HCT116 (cell line): ENCODE measurements at regions not wholly inside any gene's neighbourhood (a gene's known extent, or its start where the extent isn't known, plus 50 kb on each side); places are given as distances from the start of the nearest gene placed in this dataset.

Experiments used
- ATAC-seq: fragments of 200-7000 bp; cut with Tn5 transposase; 2 replicates; pipeline ENCODE4 v1.9.1; 2020; ENCODE audit warnings: mild to moderate bottlenecking, moderate library complexity
- BruUV-seq: library from RNA; stranded (reverse); fragments of 400-500 nt; replicated peaks from 2 replicates; lab custom pipeline; 2021; lab: Mats Ljungman, UMichigan
- CTCF ChIA-PET: fragments of 300-600 bp; sonication (Branson Sonifier 250); formaldehyde crosslinking; loops from one replicate; lab custom pipeline; 2021; ENCODE audit warnings: antibody characterized with exemption; lab: Charles Lee
- POLR2A ChIA-PET: fragments of 300-600, 350-600 bp; sonication (Branson Sonifier 250); formaldehyde crosslinking; loops from one replicate; lab custom pipeline; 2021; ENCODE audit warnings: antibody characterized with exemption; lab: Charles Lee
- RAD21 ChIA-PET, 2 experiments: fragments of 300-600 bp; sonication (Branson Sonifier 250); formaldehyde crosslinking; loops; one replicate each; lab custom pipeline; 2023; ENCODE audit warnings: low total read pairs in 2 of 2; ENCODE audit not compliant: uncharacterized antibody in 2 of 2, unreplicated experiment in 2 of 2, low non-redundant PET in 1 of 2; lab: Charles Lee
- DNase-seq: peaks from one replicate; pipeline ENCODE4 v3.0.0-alpha.2; 2010; ENCODE audit warnings: low read depth, low spot score
- H2AFZ ChIP-seq: fragments of 200-600 bp; shearing (Covaris generic), sonication (generic); 2 replicates; pipeline ENCODE4 v1.6.1; 2017; ENCODE audit warnings: low read depth, mixed run types, mixed read lengths, antibody characterized with exemption, low read length; ENCODE audit not compliant: poor library complexity, severe bottlenecking
- H3K27ac ChIP-seq: 2 replicates; pipeline ENCODE4 v1.5.1; 2012; ENCODE audit warnings: low read depth, low read length
- H3K27me3 ChIP-seq: fragments of 200-600 bp; sonication (generic); 2 replicates; pipeline ENCODE4 v1.6.1; 2016; ENCODE audit warnings: mixed run types, low read length, mixed read lengths; ENCODE audit not compliant: insufficient read depth
- H3K36me3 ChIP-seq, 2 experiments: fragments of 200-500 bp in 1 of 2; fragments of 200-600 bp in 1 of 2; sonication (Bioruptor generic) in 1 of 2; sonication (generic) in 1 of 2; 2 replicates each; pipeline versions ENCODE4 v1.5.1 to v1.6.1; 2014 to 2016; ENCODE audit warnings: low read length in 2 of 2, inconsistent platforms in 1 of 2, mixed read lengths in 1 of 2, mixed run types in 1 of 2; ENCODE audit not compliant: insufficient read depth in 2 of 2, control insufficient read depth in 1 of 2
- H3K4me1 ChIP-seq, 2 experiments: fragments of 200-600 bp in 1 of 2; sonication (generic) in 1 of 2; 2 replicates each; pipeline versions ENCODE4 v1.5.1 to v1.6.1; 2012 to 2017; ENCODE audit warnings: low read length in 2 of 2, inconsistent platforms in 1 of 2, mild to moderate bottlenecking in 1 of 2, mixed read lengths in 1 of 2, mixed run types in 1 of 2, moderate library complexity in 1 of 2; ENCODE audit not compliant: insufficient read depth in 2 of 2, control insufficient read depth in 1 of 2
- H3K4me2 ChIP-seq: fragments of 200-600 bp; sonication (generic); 2 replicates; pipeline ENCODE4 v1.6.1; 2017; ENCODE audit warnings: mixed run types, low read length, mixed read lengths
- H3K4me3 ChIP-seq, 2 experiments: fragments of 200-600 bp in 1 of 2; sonication (generic) in 1 of 2; replicated peaks in 1 of 2; 2 replicates each; pipeline ENCODE4 v1.5.1; 2011 to 2016; ENCODE audit warnings: low read length in 2 of 2, control low read depth in 1 of 2, low read depth in 1 of 2, mild to moderate bottlenecking in 1 of 2, mixed read lengths in 1 of 2, mixed run types in 1 of 2
- H3K79me2 ChIP-seq: fragments of 200-600 bp; sonication (generic); 2 replicates; pipeline ENCODE4 v1.6.1; 2017; ENCODE audit warnings: mild to moderate bottlenecking, mixed run types, low read length, moderate library complexity, mixed read lengths; ENCODE audit not compliant: insufficient read depth
- H3K9ac ChIP-seq: fragments of 200-600 bp; sonication (generic); 2 replicates; pipeline ENCODE4 v1.6.1; 2016; ENCODE audit warnings: low read length, mixed read lengths
- H3K9me2 ChIP-seq: fragments of 200-600 bp; sonication (generic), shearing (Covaris generic); 2 replicates; pipeline ENCODE4 v1.6.1; 2017; ENCODE audit warnings: mixed run types, mild to moderate bottlenecking, moderate library complexity; ENCODE audit not compliant: insufficient read depth
- H3K9me3 ChIP-seq, 2 experiments: fragments of 200-500 bp in 1 of 2; fragments of 200-600 bp in 1 of 2; sonication (Bioruptor generic) in 1 of 2; sonication (generic) in 1 of 2; 2 replicates each; pipeline ENCODE4 v1.6.1; 2014 to 2017; ENCODE audit warnings: low read length in 2 of 2, mixed read lengths in 2 of 2, inconsistent platforms in 1 of 2, low read depth in 1 of 2, mild to moderate bottlenecking in 1 of 2, mixed run types in 1 of 2, moderate library complexity in 1 of 2; ENCODE audit not compliant: control insufficient read depth in 1 of 2, insufficient read depth in 1 of 2
- H4K20me1 ChIP-seq: fragments of 200-600 bp; sonication (generic), shearing (Covaris generic); 2 replicates; pipeline ENCODE4 v1.6.1; 2017; ENCODE audit warnings: mixed run types, mild to moderate bottlenecking, moderate library complexity; ENCODE audit not compliant: insufficient read depth
- CEBPB ChIP-seq: IDR thresholded peaks from 2 replicates; pipeline ENCODE4 v1.6.1; 2012; ENCODE audit warnings: low read depth
- FOSL1 ChIP-seq: IDR thresholded peaks from 2 replicates; pipeline ENCODE4 v1.6.1; 2012; ENCODE audit warnings: low read depth
- JUND ChIP-seq: IDR thresholded peaks from 2 replicates; pipeline ENCODE4 v1.6.1; 2012
- MAX ChIP-seq: IDR thresholded peaks from 2 replicates; pipeline ENCODE4 v1.6.1; 2012
- POLR2AphosphoS5 ChIP-seq: IDR thresholded peaks from 2 replicates; pipeline ENCODE4 v1.6.1; 2011; ENCODE audit warnings: mild to moderate bottlenecking, low read depth, low read length, moderate library complexity
- SIN3A ChIP-seq: IDR thresholded peaks from 2 replicates; pipeline ENCODE4 v1.6.1; 2012; ENCODE audit warnings: low read depth
- SRF ChIP-seq: IDR thresholded peaks from 2 replicates; pipeline ENCODE4 v1.6.1; 2012; ENCODE audit warnings: low read depth
- TCF7L2 ChIP-seq: IDR thresholded peaks from 2 replicates; pipeline ENCODE4 v1.7.0; 2011; ENCODE audit warnings: borderline replicate concordance, inconsistent platforms; ENCODE audit not compliant: insufficient read depth, insufficient read length; ENCODE audit errors: extremely low read depth
- intact Hi-C: fragments of 100-400 bp; cut with micrococcal nuclease; formaldehyde crosslinking; loops from 2 replicates; pipeline ENCODE4 v1.10.0; 2022
- TF ChIP-seq, protein P1 (sequence below): IDR thresholded peaks from 2 replicates; pipeline ENCODE4 v1.6.1; 2012; ENCODE audit warnings: low read depth

DNA sequence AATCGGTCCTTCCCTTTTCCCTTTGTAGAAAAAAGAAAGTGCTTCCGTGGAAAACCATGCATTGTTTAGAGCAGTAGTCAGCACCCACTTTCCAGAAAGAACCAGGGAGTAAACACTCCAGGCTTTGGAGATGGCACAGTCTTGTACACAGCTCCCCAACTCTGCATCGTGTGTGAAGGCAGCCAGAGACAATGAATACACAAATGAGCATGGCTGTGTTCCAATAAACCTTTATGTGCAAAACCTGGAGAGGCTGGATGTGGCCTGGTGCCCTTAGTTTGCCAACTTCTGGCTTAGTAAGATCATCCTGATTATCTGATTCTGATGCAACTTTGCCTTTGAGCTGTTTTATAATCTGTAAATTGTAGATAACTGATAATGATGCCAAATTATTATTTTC lies 463.4 kb upstream of the TMEM132C start:
- DNase-seq (no peak), ATAC-seq (no peak)
- Histone ChIP-seq H3K27me3 (no peaks in the 10 kb centered on the region), H3K79me2 (no peaks in the 10 kb centered on the region), H3K4me3 (no peak overlapping the region), H4K20me1 (no peaks in the 10 kb centered on the region), H3K9me3 (peaks cover 13 to 29% of the 10 kb centered on the region in 2 experiments; a peak in 2 of 4 replicates), H3K9ac (no peak overlapping the region), H3K9me2 (no peaks in the 10 kb centered on the region), H3K4me2 (no peak overlapping the region), H3K27ac (no peak overlapping the region), H3K4me1 (no peaks in the 10 kb centered on the region), H2AFZ (no peak overlapping the region), H3K36me3 (no peaks in the 10 kb centered on the region)
- no TSS peak for BruUV-seq
- TF ChIP-seq MAX (no peak), SIN3A (no peak), JUND (no peak), SRF (no peak), CEBPB (no peak), TCF7L2 (no peak), POLR2AphosphoS5 (no peak), FOSL1 (no peak)
- TF ChIP-seq, protein P1, sequence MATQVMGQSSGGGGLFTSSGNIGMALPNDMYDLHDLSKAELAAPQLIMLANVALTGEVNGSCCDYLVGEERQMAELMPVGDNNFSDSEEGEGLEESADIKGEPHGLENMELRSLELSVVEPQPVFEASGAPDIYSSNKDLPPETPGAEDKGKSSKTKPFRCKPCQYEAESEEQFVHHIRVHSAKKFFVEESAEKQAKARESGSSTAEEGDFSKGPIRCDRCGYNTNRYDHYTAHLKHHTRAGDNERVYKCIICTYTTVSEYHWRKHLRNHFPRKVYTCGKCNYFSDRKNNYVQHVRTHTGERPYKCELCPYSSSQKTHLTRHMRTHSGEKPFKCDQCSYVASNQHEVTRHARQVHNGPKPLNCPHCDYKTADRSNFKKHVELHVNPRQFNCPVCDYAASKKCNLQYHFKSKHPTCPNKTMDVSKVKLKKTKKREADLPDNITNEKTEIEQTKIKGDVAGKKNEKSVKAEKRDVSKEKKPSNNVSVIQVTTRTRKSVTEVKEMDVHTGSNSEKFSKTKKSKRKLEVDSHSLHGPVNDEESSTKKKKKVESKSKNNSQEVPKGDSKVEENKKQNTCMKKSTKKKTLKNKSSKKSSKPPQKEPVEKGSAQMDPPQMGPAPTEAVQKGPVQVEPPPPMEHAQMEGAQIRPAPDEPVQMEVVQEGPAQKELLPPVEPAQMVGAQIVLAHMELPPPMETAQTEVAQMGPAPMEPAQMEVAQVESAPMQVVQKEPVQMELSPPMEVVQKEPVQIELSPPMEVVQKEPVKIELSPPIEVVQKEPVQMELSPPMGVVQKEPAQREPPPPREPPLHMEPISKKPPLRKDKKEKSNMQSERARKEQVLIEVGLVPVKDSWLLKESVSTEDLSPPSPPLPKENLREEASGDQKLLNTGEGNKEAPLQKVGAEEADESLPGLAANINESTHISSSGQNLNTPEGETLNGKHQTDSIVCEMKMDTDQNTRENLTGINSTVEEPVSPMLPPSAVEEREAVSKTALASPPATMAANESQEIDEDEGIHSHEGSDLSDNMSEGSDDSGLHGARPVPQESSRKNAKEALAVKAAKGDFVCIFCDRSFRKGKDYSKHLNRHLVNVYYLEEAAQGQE, result no peak
- intact Hi-C loops, result no loop called here
- ChIA-PET RAD21 (no interaction called here), POLR2A (no interaction called here), CTCF (no interaction called here)
